Stimulated activated CD4-positive, alpha-beta T cell treated with anti-CD3 and anti-CD28 coated beads, TNF-alpha, amount 100 ng/mL, for 48 hours (primary cell): ENCODE measurements at regions not wholly inside any gene's neighbourhood (a gene's known extent, or its start where the extent isn't known, plus 50 kb on each side); places are given as distances from the start of the nearest gene placed in this dataset.

Source experiments
- DNase-seq, 3 donors: peaks; one replicate each; pipeline ENCODE4 v3.0.0-alpha.2; 2020; ENCODE audit warnings: low read depth in 3 of 3

GRCh38 chr2:59077026-59077725 is 836.1 kb upstream of the FANCL start:
- DNase-seq: no peak

GRCh38 chr2:59076079-59076619 is 835.0 kb upstream of the FANCL start:
- no peak for DNase-seq

- DNase-seq: no peak
Measured at GRCh38 chr2:59074071-59074470, 832.9 kb upstream of the FANCL start.

- no peak for DNase-seq
Measured at GRCh38 chr2:59073286-59073685, 832.2 kb upstream of the FANCL start.

- DNase-seq: no peak
Measured at GRCh38 chr2:59068255-59068654, 827.1 kb upstream of the FANCL start.

- no peak for DNase-seq
Measured at GRCh38 chr2:59066787-59067399, 825.8 kb upstream of the FANCL start.

DNA sequence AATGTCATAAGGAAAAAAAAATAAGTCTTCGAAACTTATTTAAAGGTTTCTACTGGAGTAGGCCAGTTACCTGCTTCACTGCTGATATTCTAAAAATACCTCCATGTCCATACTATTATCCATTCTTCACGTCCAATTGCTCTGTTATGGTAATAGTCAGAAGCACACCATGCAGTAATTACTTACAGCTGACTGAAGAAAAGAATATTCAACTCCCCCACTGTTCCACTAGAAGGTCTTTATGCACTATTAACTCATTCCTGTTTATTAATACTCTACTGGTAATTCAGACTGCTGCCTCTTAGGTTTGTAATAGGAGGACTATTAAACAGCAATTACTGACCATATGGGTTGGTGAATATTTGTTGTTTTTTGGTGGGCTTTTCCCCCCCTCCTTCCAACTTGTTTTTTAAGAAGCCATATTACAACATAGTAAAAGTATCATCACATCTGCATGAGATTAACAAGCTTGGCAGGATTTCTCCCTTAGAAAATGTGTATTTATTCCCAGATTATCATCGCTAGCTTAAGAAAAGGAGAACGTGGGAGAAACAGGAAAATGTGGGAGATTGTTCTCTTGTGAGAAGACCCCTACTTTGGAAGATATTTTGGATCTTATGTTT is 806.4 kb upstream of the FANCL start:
- DNase-seq: no peak

GRCh38 chr2:59046401-59047372 is 805.6 kb upstream of the FANCL start:
- DNase-seq: no peak

GRCh38 chr2:59044736-59045135 is 803.6 kb upstream of the FANCL start:
- DNase-seq: no peak

GRCh38 chr2:59041139-59041538 is 800.0 kb upstream of the FANCL start:
- no peak for DNase-seq

GRCh38 chr2:59034837-59035236 is 793.7 kb upstream of the FANCL start:
- no peak for DNase-seq

GRCh38 chr2:59034106-59034505 is 793.0 kb upstream of the FANCL start:
- DNase-seq: no peak

DNA sequence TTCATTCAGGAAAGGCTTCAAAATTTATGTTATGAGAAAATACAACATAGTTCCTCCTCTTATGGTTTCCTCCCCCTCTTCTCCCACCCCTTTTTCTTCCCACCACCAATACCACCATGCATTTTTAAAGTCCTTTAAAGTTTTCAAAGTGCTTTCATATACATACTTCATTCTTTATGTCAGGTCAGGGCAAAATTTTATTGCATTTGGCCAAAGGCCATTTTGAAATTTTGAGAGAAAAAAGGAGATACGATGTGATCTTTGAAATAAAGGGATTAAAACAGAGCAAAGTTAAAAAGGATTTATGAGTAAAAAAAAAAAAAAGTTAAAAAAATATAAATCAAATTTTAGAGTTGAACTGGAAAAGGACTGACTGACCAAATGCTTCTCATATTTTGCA is 792.5 kb upstream of the FANCL start:
- no peak for DNase-seq

DNA sequence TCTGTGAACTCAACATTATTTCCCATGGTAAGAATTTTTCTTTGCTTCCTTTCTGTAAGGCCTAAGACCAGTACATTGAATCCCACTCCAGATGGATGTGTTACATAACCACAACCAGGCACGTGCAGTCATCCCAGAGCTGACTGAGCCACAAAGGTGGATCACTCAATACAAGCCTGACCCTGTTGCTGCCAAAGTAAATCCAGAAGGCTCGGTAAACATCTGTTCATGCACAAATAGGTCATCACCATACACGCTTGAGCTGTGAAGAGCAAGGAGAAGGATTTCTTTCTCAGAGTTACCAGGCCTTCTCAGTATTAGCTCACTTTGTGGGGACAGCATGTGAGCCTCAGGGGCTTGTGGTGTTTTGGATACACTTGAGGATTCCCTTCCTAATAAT is 791.4 kb upstream of the FANCL start:
- DNase-seq: no peak

DNA sequence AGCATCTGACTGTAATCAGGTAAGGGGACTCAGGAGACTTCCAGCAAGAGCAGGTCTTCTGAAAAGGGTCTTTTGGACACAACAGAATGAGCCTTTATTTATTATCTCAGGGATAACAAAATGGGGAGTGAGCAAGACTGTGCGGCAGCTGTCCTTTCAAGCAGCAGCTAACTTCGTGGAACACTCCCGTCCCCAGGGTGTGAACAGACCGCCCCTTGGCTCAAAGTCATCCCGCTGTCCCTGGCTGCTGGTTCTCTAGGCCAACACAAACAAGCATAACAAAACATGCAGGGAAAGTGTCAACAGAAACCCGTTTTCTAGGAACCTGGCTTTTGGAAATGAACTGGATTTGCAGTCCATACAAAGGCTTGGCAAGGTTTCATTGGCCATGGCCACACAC is 787.9 kb upstream of the FANCL start:
- DNase-seq: no peak

- DNase-seq: no peak
Measured at GRCh38 chr2:59027320-59027719, 786.2 kb upstream of the FANCL start.

- peak in 1 of 3 donors; percentile 1 for DNase-seq
Measured at GRCh38 chr2:59025157-59025757, 784.1 kb upstream of the FANCL start.

DNA sequence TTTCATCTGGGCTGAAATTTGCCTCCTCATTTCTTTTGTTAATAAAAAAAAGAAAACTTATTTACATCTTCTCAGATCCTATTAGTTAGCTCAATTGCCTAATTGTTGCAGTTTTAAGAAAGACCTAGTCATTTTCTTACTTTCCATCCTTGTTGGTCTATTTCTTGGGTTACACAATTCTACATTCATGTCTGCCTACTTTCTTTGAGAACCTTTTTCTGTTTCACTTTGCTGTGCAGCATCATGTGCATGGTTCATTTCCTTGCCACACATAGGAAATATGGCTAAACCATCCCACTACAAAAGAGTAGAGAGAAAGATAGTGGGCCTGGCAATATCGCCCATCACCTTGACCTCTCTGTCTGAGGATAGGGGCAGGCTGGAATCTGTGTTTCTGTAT is 780.7 kb upstream of the FANCL start:
- no peak for DNase-seq

DNA sequence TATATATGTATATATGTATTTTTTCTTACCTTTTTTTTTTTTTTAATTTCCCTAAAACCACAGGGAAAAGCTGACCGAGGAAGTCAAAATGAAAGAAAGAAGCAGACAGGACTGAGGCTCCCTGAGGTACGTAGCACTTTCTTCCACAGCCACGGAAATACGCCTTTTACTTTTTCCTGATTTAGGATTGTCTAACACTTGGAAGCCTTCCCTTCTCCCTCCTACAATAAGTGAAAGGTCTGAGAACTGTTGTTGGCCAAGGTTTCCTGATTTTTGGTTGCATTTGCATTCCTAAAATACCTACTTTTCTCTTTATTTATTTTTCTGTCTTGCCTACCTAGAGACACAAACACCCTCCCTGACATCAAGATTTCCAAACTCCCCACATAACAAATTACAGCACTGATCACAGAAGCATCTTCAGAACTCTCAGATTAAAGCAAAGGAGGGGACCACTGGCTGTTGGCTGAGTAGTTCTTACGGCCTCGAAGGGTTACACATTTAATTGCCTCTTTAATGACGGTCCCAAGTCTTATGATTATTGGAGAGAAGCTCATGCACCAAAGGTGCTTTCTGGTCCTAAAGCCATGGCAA is 778.5 kb upstream of the FANCL start:
- DNase-seq: no peak

DNA sequence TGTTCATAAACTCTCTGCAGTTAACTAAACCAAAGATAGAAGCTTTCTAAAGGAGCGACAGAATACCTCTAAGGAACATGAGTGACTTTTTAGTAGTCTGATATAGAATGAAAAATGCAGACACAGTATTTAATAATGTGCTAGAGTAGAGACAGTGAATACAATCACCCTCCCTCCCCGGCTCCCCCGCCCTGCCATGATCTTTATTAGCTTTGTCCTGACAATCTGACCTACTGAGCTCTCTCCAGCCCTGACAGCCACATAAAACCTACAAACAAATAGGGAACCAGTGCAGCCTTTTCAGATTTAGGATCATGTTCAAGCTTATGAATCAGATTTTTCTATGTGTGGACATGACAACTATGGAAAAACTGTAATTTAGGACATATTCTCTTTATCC is 777.6 kb upstream of the FANCL start:
- no peak for DNase-seq

- DNase-seq: no peak
Measured at GRCh38 chr2:59015027-59015426, 773.9 kb upstream of the FANCL start.
